Omental fat pad (tissue), 3 donors: ENCODE measurements at regions not wholly inside any gene's neighbourhood (a gene's known extent, or its start where the extent isn't known, plus 50 kb on each side); places are given as distances from the start of the nearest gene placed in this dataset.

Experiments used
- ATAC-seq: fragments of 150-250 bp; one replicate; pipeline ENCODE4 v1.9.1; 2016; ENCODE audit warnings: mild to moderate bottlenecking, moderate library complexity; ENCODE audit not compliant: low FRiP score
- DNase-seq: peaks from one replicate; pipeline ENCODE4 v3.0.0-alpha.2; 2019; ENCODE audit warnings: low spot score
- CTCF ChIP-seq, 3 donors: fragments of 450-650 bp; IDR thresholded peaks; one replicate each; pipeline ENCODE4 v1.5.1; 2016 to 2017; ENCODE audit warnings: antibody characterized with exemption in 3 of 3, mild to moderate bottlenecking in 3 of 3, moderate library complexity in 2 of 3

DNA sequence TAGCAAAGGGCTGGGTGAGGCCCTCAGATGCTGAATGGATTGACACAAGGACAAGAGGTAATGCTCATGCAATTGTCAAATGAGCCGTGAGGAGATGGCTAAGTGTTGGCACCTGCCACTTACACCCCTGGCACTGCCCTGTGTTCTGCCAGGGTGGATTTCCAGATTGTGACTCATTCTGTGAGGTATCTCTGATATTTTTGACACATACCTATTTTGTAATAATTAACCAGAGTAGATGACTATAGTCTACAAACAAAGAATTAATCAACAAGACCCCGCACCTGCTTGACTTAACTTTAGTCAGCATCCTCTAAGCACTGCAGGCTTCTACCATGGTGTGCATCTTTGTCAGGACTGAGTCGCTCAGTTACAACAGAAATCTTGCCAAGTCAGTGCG, 200.8 kb downstream of the DIRAS2 start:
- ATAC-seq, result no peak
- TF ChIP-seq CTCF (IDR thresholded peaks at IDR 0.05), result no peak
- DNase-seq, result no peak

DNA sequence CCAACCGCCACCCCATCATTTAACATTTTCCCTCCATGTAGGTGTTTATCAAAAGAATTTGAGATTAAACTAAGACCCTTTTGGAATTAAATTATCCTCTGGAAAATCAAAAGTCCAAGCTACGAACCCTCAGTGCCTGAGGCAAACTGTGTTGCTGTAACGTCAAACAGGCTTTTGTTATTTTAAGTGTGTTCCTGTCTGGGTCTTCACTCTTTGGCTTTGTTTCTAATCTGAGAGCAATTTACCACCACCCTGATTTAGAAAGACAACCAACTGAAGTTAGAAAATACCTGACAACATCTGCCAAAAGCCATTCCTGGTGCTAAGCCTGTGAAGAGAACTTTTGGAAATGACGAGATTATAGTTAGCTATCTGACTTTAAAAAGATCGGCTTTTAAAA, 199.9 kb downstream of the DIRAS2 start:
- ATAC-seq, result no peak
- no peak for TF ChIP-seq CTCF (IDR thresholded peaks at IDR 0.05)

DNA sequence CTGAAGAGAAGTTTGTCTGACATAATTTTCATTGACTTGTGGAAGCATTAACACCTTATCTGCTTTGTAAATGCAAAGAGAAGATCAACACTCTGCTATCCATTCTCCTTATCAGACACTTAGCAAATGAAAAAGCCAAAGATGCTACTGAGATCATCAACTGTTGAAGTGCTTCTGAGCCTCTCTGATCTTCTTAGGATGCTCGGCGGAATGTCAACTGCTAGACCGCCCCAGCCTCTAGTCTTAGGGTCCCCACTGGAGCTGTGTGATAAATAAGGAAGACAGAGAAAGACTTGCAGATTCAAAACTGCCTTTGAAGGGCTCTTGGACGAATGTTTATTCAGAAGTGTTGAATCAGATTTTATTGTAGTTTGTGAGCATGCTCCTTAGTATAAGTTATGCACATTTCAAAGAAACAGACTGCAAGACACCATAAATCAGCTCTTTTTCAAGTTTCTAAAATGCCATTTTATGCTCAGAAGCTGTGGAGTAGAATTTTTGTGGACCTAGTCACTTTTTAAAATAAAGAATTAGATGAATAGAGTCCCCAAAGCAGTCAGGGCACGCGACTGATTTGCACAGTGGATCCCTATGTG, 197.9 kb downstream of the DIRAS2 start:
- no peak for ATAC-seq
- no peak for DNase-seq
- TF ChIP-seq CTCF (IDR thresholded peaks at IDR 0.05), result no peak

More for the DNA sequence above, 199.9 kb downstream of the DIRAS2 start:
- no peak for DNase-seq

GRCh38 chr9:90445391-90445790, 197.2 kb downstream of the DIRAS2 start:
- DNase-seq, result no peak
- TF ChIP-seq CTCF (IDR thresholded peaks at IDR 0.05), result no peak
- ATAC-seq, result no peak

DNA sequence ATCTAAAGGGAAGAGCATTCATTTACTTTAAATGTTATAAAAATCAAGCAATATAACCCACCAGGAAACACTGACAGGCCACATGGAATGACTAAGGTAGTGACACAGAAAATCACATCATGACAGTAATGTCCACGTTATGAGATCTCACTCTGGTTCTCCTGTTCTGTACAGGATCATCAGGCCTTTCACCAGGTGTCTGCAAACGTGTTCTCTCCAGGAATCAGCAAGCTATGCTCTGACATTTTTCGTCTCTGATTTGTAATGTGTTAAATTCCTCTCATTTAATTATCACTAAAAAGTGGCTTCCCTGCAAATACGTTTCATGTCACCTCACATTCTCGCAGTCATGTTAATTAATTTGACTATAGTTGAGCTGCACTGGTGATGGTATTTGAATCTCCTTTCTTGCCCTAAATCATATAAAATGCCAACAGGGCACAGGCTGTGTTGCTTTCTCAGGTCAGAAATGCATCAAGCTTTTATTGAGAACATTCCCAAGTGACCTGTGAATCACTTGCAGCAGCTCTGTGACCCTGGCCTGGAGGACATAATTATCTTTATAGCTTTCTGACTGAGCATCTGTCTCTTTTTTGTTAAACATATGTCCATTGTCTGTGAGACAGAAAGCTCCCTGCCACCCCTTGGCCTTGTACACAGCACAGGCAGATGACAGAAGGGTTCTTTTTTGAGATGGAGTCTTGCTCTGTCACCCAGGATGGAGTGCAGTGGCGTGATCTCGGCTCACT, 196.2 kb downstream of the DIRAS2 start:
- no peak for TF ChIP-seq CTCF (IDR thresholded peaks at IDR 0.05)
- no peak for DNase-seq
- ATAC-seq, result no peak

DNA sequence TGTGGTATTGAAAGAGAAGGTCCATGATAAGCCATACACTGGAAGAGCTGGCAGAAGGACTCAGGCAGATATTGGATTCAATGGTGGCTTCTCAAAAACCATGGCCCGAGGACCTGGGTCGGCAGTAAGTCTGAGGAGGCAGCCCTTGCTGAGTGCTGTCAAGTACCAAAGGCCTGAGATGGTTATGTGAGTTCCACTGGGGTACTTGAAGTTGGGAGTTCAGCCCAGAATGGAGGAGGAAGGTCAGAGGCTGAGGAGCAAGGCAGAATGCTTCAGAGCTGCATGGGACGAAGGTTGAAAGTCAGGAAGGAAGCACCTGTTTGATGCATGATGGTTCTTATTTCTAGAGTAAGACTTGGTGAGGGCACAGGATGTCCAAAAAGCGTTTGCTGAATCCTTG, 194.9 kb downstream of the DIRAS2 start:
- TF ChIP-seq CTCF (IDR thresholded peaks at IDR 0.05), result no peak
- DNase-seq (no peak), ATAC-seq (no peak)
